ENCODE measurements at regions not wholly inside any gene's neighbourhood (a gene's known extent, or its start where the extent isn't known, plus 50 kb on each side); places are given as distances from the start of the nearest gene placed in this dataset.

DNA sequence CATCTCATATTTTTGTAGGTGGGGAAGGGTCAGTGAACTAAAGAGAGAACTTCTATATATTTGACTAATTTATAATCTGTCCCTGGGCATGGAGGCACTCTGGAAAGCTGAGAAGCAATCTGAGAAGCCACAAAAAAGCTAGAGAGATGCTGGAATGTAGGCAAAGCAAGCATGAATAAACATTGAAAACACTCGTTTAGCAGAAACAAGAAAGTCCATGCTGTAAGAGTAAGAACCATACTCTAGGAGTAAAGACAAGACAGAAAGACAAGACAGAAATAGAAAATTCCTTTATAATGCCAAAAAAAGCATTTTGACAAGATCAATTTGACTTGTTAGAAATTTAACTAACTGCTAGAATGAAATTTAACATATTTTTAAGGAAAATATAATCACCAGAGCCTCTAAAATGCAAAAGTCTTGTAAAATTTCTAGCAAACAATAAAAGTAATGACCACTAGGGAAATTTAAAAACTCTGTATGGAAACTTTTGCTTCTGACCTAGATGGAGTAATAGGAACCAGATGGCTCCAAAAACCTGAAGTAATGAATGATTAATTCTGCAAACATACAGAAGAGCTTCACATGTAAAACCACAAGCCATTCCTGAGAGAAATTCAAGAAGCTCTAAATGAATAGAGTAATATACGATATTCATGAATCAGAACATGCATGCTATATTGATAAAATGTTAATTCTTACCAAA is 625.7 kb upstream of the PTCHD4 start:
- no peak for DNase-seq
- TF ChIP-seq CTCF (IDR thresholded peaks at IDR 0.05): no peak
- peaks cover 10% of the 10 kb centered on the region for H3K4me1 Mint-ChIP-seq
- H3K4me3 Mint-ChIP-seq: no peak overlapping the region
- no peak overlapping the region for H3K27ac Mint-ChIP-seq
- no peaks in the 10 kb centered on the region for H3K27me3 Mint-ChIP-seq (ENCODE audit: low read depth, poor library complexity)
- H3K9me3 Mint-ChIP-seq: peaks cover 9% of the 10 kb centered on the region
- no peaks in the 10 kb centered on the region for H3K36me3 Mint-ChIP-seq (ENCODE audit: low read depth)

DNA sequence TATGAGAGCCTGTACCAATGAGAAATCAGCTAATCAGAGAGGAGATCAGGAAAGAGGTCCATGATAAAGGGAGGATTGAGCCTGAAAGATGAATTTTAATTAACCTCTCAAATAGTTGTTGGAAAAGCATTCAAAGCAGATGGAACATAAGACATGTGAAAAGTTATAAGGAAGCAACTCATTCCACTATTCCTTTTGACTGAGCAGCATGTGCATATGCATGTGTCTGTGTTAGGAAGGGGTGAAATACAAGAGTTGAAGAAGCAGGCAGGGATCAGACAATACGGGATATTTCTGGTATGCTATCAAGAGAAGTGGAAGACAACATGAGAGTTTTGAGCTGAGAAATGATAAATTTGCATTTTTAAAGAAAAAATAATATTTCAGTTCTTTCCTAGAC is 624.8 kb upstream of the PTCHD4 start:
- no peaks in the 10 kb centered on the region for H3K27me3 Mint-ChIP-seq (ENCODE audit: low read depth, poor library complexity)
- no peak overlapping the region for H3K27ac Mint-ChIP-seq
- peaks cover 10% of the 10 kb centered on the region for H3K4me1 Mint-ChIP-seq
- no peak for TF ChIP-seq CTCF (IDR thresholded peaks at IDR 0.05)
- H3K9me3 Mint-ChIP-seq: peaks cover 14% of the 10 kb centered on the region
- DNase-seq: no peak
- H3K36me3 Mint-ChIP-seq (ENCODE audit: low read depth): no peaks in the 10 kb centered on the region
- H3K4me3 Mint-ChIP-seq: no peak overlapping the region

GRCh38 chr6:48733581-48733980 is 622.6 kb upstream of the PTCHD4 start:
- H3K9me3 Mint-ChIP-seq: peaks cover 18% of the 10 kb centered on the region
- H3K36me3 Mint-ChIP-seq (ENCODE audit: low read depth): no peaks in the 10 kb centered on the region
- TF ChIP-seq CTCF (IDR thresholded peaks at IDR 0.05): no peak
- H3K27me3 Mint-ChIP-seq (ENCODE audit: low read depth, poor library complexity): no peaks in the 10 kb centered on the region
- H3K4me1 Mint-ChIP-seq: peaks cover 10% of the 10 kb centered on the region
- no peak for DNase-seq
- H3K27ac Mint-ChIP-seq: no peak overlapping the region
- no peak overlapping the region for H3K4me3 Mint-ChIP-seq

DNA sequence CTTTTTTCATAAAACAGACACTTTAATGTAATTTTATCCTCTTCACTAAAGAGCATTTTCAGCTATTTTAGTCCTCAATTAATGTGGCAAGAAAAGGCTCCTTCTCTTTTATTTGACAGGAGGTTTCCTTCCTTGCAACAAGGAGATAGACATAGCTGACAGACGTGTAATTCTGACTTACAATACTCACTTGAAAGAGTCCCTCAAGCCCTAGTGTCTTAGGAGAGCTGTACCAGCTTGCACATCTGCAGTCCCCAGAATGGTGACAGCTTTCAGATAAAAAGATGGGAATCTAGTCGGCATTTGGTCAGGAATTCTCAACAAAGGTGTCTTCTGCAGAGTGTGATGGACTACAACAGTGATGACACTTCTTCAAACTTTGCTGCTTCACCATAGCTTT is 603.7 kb upstream of the PTCHD4 start:
- TF ChIP-seq CTCF (IDR thresholded peaks at IDR 0.05): no peak
- no peaks in the 10 kb centered on the region for H3K9me3 Mint-ChIP-seq
- H3K4me3 Mint-ChIP-seq: no peak overlapping the region
- no peak overlapping the region for H3K27ac Mint-ChIP-seq
- H3K27me3 Mint-ChIP-seq (ENCODE audit: low read depth, poor library complexity): peaks cover 8% of the 10 kb centered on the region
- no peak for DNase-seq
- H3K36me3 Mint-ChIP-seq (ENCODE audit: low read depth): no peaks in the 10 kb centered on the region
- no peaks in the 10 kb centered on the region for H3K4me1 Mint-ChIP-seq

- no peaks in the 10 kb centered on the region for H3K4me1 Mint-ChIP-seq
- H3K27ac Mint-ChIP-seq: no peak overlapping the region
- no peaks in the 10 kb centered on the region for H3K9me3 Mint-ChIP-seq
- no peak for TF ChIP-seq CTCF (IDR thresholded peaks at IDR 0.05)
- DNase-seq: no peak
- peaks cover 8% of the 10 kb centered on the region for H3K27me3 Mint-ChIP-seq (ENCODE audit: low read depth, poor library complexity)
- H3K4me3 Mint-ChIP-seq: no peak overlapping the region
- no peaks in the 10 kb centered on the region for H3K36me3 Mint-ChIP-seq (ENCODE audit: low read depth)
Observed at GRCh38 chr6:48714250-48714649, 603.3 kb upstream of the PTCHD4 start.

DNA sequence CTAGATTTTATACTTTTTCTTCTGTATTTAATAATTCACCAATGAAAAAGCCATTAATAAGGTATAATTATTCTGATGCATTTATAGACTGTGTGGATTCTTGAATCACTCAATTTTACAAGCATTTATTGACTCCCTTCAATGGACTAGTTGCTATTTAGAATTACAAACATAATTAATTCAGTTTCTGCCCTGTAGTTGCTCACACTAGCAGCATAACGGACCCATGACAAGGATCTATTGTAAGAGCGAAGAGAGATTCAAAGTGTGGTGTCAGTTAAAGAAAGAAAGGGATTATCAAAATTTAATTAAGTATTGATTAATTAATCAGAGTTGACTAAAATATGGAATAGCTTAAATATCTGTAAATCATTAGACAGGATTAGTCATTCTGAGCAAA is 602.6 kb upstream of the PTCHD4 start:
- H3K27me3 Mint-ChIP-seq (ENCODE audit: low read depth, poor library complexity): peaks cover 8% of the 10 kb centered on the region
- H3K9me3 Mint-ChIP-seq: no peaks in the 10 kb centered on the region
- no peaks in the 10 kb centered on the region for H3K36me3 Mint-ChIP-seq (ENCODE audit: low read depth)

More for the DNA sequence above, 602.6 kb upstream of the PTCHD4 start:
- Mint-ChIP-seq H3K4me1 (no peaks in the 10 kb centered on the region), H3K4me3 (no peak overlapping the region), H3K27ac (no peak overlapping the region)
- TF ChIP-seq CTCF (IDR thresholded peaks at IDR 0.05): no peak
- DNase-seq: no peak
